ENCODE measurements at regions not wholly inside any gene's neighbourhood (a gene's known extent, or its start where the extent isn't known, plus 50 kb on each side); places are given as distances from the start of the nearest gene placed in this dataset.

GRCh38 chr10:37520488-37520887 is 336.9 kb downstream of the ZNF248 start:
- TF ChIP-seq CTCF (IDR thresholded peaks at IDR 0.05) (no peak), KAT7 (CRISPR knock-in tag; IDR thresholded peaks at IDR 0.05; ENCODE audit: borderline replicate concordance) (no peak), STAT6 (CRISPR knock-in tag; conservative IDR thresholded peaks at IDR 0.05; ENCODE audit: low read depth) (no peak), ATF3 (CRISPR knock-in tag; conservative IDR thresholded peaks at IDR 0.05) (no peak), AR (CRISPR knock-in tag; IDR thresholded peaks at IDR 0.05) (no peak), CREM (CRISPR knock-in tag; IDR thresholded peaks at IDR 0.05) (no peak), ATF1 (CRISPR knock-in tag; IDR thresholded peaks at IDR 0.05) (no peak), ZNF219 (CRISPR knock-in tag; IDR thresholded peaks at IDR 0.05; ENCODE audit: borderline replicate concordance) (no peak), MAX (CRISPR knock-in tag; IDR thresholded peaks at IDR 0.05) (no peak), HMGA2 (CRISPR knock-in tag; IDR thresholded peaks at IDR 0.05) (no peak), ZNF317 (CRISPR knock-in tag; IDR thresholded peaks at IDR 0.05; ENCODE audit: borderline replicate concordance, low read depth) (no peak), NFE2L1 (CRISPR knock-in tag; IDR thresholded peaks at IDR 0.05) (no peak), E2F1 (CRISPR knock-in tag; IDR thresholded peaks at IDR 0.05) (no peak)
